ENCODE measurements at regions not wholly inside any gene's neighbourhood (a gene's known extent, or its start where the extent isn't known, plus 50 kb on each side); places are given as distances from the start of the nearest gene placed in this dataset.

DNA sequence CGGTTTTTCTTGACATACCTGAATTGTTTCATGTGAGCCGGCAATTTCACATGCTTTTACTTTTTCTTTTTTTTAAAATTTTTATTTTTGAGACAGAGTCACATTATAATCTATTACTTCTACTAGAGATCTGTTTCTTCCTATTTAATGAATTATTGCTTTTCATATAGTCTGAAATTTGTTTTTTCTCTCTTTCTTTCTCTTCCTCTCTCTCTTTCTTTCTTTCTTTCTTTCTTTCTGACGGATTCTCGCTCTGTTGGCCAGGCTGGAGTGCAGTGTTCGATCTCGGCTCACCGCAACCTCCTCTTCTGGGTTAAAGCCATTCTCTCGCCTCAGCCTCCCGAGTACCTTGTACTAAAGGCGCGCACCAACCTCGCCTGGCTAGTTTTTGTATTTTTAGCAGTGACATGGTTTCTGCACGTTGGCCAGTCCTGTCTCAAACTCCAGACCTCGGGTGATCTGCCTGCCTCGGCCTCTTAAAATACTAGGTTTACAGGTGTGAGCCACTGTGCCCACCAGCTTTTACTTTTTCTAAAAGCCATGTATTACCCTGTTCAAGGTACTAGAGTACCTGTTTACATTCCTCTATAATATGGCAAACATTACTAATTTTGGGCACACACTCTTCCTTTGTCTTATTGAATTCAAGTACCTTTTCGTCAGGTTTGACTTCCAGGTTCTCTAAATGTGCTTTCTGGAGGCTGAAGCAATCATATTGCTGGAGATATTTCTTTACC is 86.5 kb upstream of the RHOU start:
- TF ChIP-seq, protein P1, sequence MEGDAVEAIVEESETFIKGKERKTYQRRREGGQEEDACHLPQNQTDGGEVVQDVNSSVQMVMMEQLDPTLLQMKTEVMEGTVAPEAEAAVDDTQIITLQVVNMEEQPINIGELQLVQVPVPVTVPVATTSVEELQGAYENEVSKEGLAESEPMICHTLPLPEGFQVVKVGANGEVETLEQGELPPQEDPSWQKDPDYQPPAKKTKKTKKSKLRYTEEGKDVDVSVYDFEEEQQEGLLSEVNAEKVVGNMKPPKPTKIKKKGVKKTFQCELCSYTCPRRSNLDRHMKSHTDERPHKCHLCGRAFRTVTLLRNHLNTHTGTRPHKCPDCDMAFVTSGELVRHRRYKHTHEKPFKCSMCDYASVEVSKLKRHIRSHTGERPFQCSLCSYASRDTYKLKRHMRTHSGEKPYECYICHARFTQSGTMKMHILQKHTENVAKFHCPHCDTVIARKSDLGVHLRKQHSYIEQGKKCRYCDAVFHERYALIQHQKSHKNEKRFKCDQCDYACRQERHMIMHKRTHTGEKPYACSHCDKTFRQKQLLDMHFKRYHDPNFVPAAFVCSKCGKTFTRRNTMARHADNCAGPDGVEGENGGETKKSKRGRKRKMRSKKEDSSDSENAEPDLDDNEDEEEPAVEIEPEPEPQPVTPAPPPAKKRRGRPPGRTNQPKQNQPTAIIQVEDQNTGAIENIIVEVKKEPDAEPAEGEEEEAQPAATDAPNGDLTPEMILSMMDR (IDR thresholded peaks at IDR 0.05) = no peak
- TF ChIP-seq POLR2AphosphoS5 (IDR thresholded peaks at IDR 0.05) = no peak
- no peak for TF ChIP-seq EP300 (IDR thresholded peaks at IDR 0.05)
